AG08395 (cell line): ENCODE measurements at regions not wholly inside any gene's neighbourhood (a gene's known extent, or its start where the extent isn't known, plus 50 kb on each side); places are given as distances from the start of the nearest gene placed in this dataset.
A peak's percentile ranks its signal among the peaks of the same experiment; 100 is the strongest.

Source experiments
- DNase-seq: peaks from one replicate; pipeline ENCODE4 v3.0.0; 2012; ENCODE audit warnings: mixed read lengths, low spot score

- no peak for DNase-seq
These were observed 50.7 kb upstream of the GPR157 start for GRCh38 chr1:9179463-9180110.

- no peak for DNase-seq
These were observed 51.4 kb upstream of the GPR157 start for GRCh38 chr1:9180111-9180819.

- DNase-seq, result peak; percentile 81
These were observed 52.4 kb upstream of the GPR157 start for GRCh38 chr1:9181176-9181906.

- DNase-seq, result peak; percentile 45
These were observed 52.4 kb upstream of the H6PD start for GRCh38 chr1:9181990-9182783.

- peak; percentile 40 for DNase-seq
These were observed 51.8 kb upstream of the H6PD start for GRCh38 chr1:9182784-9183257.

- no peak for DNase-seq
These were observed 51.1 kb upstream of the H6PD start for GRCh38 chr1:9183441-9183840.

- no peak for DNase-seq
These were observed 50.7 kb upstream of the H6PD start for GRCh38 chr1:9183898-9184297.

- no peak for DNase-seq
These were observed 49.8 kb upstream of the H6PD start for GRCh38 chr1:9184749-9185148.
